KMS-11 (cell line): ENCODE measurements at regions not wholly inside any gene's neighbourhood (a gene's known extent, or its start where the extent isn't known, plus 50 kb on each side); places are given as distances from the start of the nearest gene placed in this dataset.

Experiments used
- H2AFZ ChIP-seq: fragments of 200-600 bp; sonication (generic); 2 replicates; pipeline ENCODE4 v1.6.1; 2016; ENCODE audit warnings: antibody characterized with exemption, mixed run types, low read depth
- H3K27ac ChIP-seq: fragments of 200-600 bp; sonication (generic); 2 replicates; pipeline ENCODE4 v1.6.1; 2016; ENCODE audit warnings: mild to moderate bottlenecking, mixed run types
- H3K27me3 ChIP-seq: fragments of 200-600 bp; sonication (generic); 2 replicates; pipeline ENCODE4 v1.6.1; 2017; ENCODE audit warnings: mild to moderate bottlenecking, low read depth, mixed run types, moderate library complexity; ENCODE audit not compliant: insufficient read depth
- H3K36me3 ChIP-seq: fragments of 200-600 bp; sonication (generic); 2 replicates; pipeline ENCODE4 v1.6.1; 2017; ENCODE audit warnings: mild to moderate bottlenecking, mixed run types; ENCODE audit not compliant: insufficient read depth
- H3K4me1 ChIP-seq: fragments of 200-600 bp; sonication (generic); 2 replicates; pipeline ENCODE4 v1.6.1; 2016; ENCODE audit warnings: mild to moderate bottlenecking, low read depth, mixed run types; ENCODE audit not compliant: poor library complexity, severe bottlenecking
- H3K4me2 ChIP-seq: fragments of 200-600 bp; sonication (generic); 2 replicates; pipeline ENCODE4 v1.7.0; 2016; ENCODE audit warnings: mild to moderate bottlenecking, mixed run types
- H3K4me3 ChIP-seq: fragments of 200-600 bp; sonication (generic); IDR thresholded peaks from 2 replicates; pipeline ENCODE4 v1.6.1; 2017; ENCODE audit warnings: low read depth, low read length, mixed read lengths; ENCODE audit not compliant: insufficient read depth
- H3K79me2 ChIP-seq: fragments of 200-600 bp; sonication (generic); 2 replicates; pipeline ENCODE4 v1.6.1; 2016; ENCODE audit warnings: low read depth, mixed run types; ENCODE audit not compliant: insufficient read depth
- H3K9ac ChIP-seq: fragments of 200-600 bp; sonication (generic); 2 replicates; pipeline ENCODE4 v1.6.1; 2016; ENCODE audit warnings: mild to moderate bottlenecking, mixed run types
- H4K20me1 ChIP-seq: fragments of 200-600 bp; sonication (generic); 2 replicates; pipeline ENCODE4 v1.6.1; 2016; ENCODE audit warnings: mild to moderate bottlenecking, mixed run types; ENCODE audit not compliant: insufficient read depth
- TF ChIP-seq, protein P1 (sequence below): fragments of 200-600 bp; sonication (generic); conservative IDR thresholded peaks from 2 replicates; pipeline ENCODE4 v1.6.1; 2017; ENCODE audit warnings: low read depth, mild to moderate bottlenecking, antibody characterized with exemption, low read length, moderate library complexity, mixed read lengths

DNA sequence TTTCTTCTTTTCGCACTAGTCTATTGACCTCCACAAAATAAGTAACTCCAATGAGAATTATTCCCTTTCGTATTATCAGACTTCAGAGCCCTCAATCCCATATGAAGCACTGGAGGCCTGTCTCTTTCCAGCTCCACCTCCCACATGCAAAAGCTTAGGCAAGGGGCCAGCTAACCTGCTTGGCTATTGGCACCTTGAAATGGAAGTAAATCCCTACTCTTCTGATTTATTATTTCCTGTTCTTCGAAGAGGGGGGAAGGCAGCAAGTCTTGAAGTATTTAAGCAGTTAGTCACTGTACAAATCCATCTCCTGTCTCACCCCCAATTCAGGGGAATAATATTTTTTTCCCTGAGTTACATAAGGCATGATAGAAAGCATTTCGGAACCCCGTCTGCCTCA, 577.8 kb downstream of the MAFB start:
- Histone ChIP-seq H4K20me1 (no peaks in the 10 kb centered on the region), H3K4me1 (no peaks in the 10 kb centered on the region), H2AFZ (no peak overlapping the region), H3K27me3 (no peaks in the 10 kb centered on the region), H3K9ac (no peak overlapping the region), H3K27ac (no peak overlapping the region), H3K4me3 (no peak overlapping the region), H3K36me3 (no peaks in the 10 kb centered on the region), H3K79me2 (no peaks in the 10 kb centered on the region), H3K4me2 (no peak overlapping the region)
- TF ChIP-seq, protein P1, sequence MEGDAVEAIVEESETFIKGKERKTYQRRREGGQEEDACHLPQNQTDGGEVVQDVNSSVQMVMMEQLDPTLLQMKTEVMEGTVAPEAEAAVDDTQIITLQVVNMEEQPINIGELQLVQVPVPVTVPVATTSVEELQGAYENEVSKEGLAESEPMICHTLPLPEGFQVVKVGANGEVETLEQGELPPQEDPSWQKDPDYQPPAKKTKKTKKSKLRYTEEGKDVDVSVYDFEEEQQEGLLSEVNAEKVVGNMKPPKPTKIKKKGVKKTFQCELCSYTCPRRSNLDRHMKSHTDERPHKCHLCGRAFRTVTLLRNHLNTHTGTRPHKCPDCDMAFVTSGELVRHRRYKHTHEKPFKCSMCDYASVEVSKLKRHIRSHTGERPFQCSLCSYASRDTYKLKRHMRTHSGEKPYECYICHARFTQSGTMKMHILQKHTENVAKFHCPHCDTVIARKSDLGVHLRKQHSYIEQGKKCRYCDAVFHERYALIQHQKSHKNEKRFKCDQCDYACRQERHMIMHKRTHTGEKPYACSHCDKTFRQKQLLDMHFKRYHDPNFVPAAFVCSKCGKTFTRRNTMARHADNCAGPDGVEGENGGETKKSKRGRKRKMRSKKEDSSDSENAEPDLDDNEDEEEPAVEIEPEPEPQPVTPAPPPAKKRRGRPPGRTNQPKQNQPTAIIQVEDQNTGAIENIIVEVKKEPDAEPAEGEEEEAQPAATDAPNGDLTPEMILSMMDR: no peak

DNA sequence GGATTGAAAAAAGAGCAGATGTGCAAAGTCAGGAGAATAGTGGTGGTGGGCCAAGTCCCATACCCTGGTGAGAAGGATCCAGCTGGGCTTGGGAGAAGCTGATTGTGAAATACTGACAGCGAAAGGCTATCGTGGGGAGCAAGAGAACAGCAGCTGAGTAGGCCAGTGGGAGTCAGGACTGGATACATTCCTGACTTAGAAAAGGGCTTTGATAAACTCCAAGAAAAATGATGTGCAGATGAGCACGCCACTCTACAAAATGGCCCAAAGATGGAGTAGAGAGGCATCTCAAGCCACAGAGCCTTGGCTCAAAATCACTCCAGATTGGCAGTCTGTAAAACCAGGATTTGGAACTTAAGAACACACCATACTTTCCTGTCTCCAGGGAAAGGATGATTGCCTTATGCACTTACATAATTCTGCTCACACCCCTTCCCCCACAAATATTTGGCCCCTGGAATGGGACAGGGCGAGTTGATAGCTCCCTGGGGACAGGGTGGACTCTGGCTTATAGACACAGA, 578.7 kb downstream of the MAFB start:
- H3K36me3 ChIP-seq: no peaks in the 10 kb centered on the region
- H3K79me2 ChIP-seq: no peaks in the 10 kb centered on the region
- H2AFZ ChIP-seq: no peak overlapping the region
- H3K9ac ChIP-seq: no peak overlapping the region
- H3K4me3 ChIP-seq: no peak overlapping the region
- no peaks in the 10 kb centered on the region for H4K20me1 ChIP-seq
- H3K4me1 ChIP-seq: no peaks in the 10 kb centered on the region
- H3K4me2 ChIP-seq: no peak overlapping the region
- TF ChIP-seq, protein P1: no peak
- no peak overlapping the region for H3K27ac ChIP-seq
- H3K27me3 ChIP-seq: no peaks in the 10 kb centered on the region

DNA sequence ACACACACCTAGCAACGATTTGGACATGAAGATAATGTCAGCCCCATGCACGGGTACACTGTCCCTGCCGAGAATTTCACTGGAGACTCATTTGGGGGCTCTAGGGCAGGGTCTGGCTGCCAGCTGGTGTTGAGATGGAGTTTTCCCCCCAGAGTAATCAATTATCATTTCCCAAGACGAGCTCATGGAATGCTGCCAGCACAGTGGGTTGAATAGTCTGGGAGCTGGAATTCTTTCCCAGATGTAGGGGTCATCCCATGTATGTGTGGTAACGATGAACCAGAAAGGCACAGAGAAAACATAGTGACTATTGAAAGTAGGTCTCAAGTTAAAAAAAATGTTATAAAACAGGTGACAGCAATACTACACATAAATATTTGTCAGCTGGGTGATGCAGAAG, 579.9 kb downstream of the MAFB start:
- Histone ChIP-seq H4K20me1 (no peaks in the 10 kb centered on the region), H3K4me1 (no peaks in the 10 kb centered on the region), H3K79me2 (no peaks in the 10 kb centered on the region), H2AFZ (no peak overlapping the region), H3K4me2 (no peak overlapping the region), H3K27ac (no peak overlapping the region), H3K4me3 (no peak overlapping the region), H3K9ac (no peak overlapping the region), H3K36me3 (no peaks in the 10 kb centered on the region), H3K27me3 (no peaks in the 10 kb centered on the region)
- TF ChIP-seq, protein P1: no peak

DNA sequence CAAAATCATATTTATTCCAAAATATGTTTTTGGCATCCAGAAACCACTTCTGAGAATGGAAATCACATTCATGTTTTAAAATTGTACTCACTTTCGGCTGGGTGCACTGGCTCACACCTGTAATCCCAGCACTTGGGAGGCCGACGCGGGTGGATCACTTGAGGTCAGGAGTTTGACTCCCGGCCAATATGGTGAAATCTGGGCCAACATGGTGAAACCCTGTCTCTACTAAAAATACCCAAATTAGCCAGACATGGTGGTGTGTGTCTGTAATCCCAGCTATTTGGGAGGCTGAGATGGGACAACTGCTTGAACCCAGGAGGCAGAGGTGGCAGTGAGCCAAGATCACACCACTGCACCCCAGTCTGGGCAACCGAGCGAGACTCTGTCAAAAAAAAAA, 580.7 kb downstream of the MAFB start:
- Histone ChIP-seq H3K4me3 (no peak overlapping the region), H3K9ac (no peak overlapping the region), H3K4me1 (no peaks in the 10 kb centered on the region)

More for the DNA sequence above, 580.7 kb downstream of the MAFB start:
- TF ChIP-seq, protein P1: no peak
- no peak overlapping the region for H3K27ac ChIP-seq
- H3K27me3 ChIP-seq: no peaks in the 10 kb centered on the region
- H3K4me2 ChIP-seq: no peak overlapping the region
- no peaks in the 10 kb centered on the region for H3K79me2 ChIP-seq
- no peaks in the 10 kb centered on the region for H3K36me3 ChIP-seq
- H2AFZ ChIP-seq: no peak overlapping the region
- H4K20me1 ChIP-seq: no peaks in the 10 kb centered on the region
